ENCODE measurements at regions not wholly inside any gene's neighbourhood (a gene's known extent, or its start where the extent isn't known, plus 50 kb on each side); places are given as distances from the start of the nearest gene placed in this dataset.

GRCh38 chr2:129347486-129348217, 631.8 kb upstream of the RAB6C start:
- TF ChIP-seq, protein P1, sequence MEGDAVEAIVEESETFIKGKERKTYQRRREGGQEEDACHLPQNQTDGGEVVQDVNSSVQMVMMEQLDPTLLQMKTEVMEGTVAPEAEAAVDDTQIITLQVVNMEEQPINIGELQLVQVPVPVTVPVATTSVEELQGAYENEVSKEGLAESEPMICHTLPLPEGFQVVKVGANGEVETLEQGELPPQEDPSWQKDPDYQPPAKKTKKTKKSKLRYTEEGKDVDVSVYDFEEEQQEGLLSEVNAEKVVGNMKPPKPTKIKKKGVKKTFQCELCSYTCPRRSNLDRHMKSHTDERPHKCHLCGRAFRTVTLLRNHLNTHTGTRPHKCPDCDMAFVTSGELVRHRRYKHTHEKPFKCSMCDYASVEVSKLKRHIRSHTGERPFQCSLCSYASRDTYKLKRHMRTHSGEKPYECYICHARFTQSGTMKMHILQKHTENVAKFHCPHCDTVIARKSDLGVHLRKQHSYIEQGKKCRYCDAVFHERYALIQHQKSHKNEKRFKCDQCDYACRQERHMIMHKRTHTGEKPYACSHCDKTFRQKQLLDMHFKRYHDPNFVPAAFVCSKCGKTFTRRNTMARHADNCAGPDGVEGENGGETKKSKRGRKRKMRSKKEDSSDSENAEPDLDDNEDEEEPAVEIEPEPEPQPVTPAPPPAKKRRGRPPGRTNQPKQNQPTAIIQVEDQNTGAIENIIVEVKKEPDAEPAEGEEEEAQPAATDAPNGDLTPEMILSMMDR (IDR thresholded peaks at IDR 0.05; ENCODE audit: insufficient read depth in 1 of 2, low read depth in 1 of 2, low read length in 1 of 2, severe bottlenecking in 1 of 2, unreplicated experiment in 1 of 2), result no peak
- intact Hi-C loops (cut with micrococcal nuclease; ENCODE audit: unreplicated experiment), result no loop called here
- CTCF ChIA-PET, result no interaction called here
- H3K4me3 Mint-ChIP-seq (ENCODE audit: unreplicated experiment), result no peak overlapping the region
- BruUV-seq (replicated peaks), result no TSS peak
- no peak overlapping the region for H3K4me3 ChIP-seq (ENCODE audit: low read depth, low read length)
- H3K4me1 ChIP-seq, result no peaks in the 10 kb centered on the region
- H3K27me3 ChIP-seq (replicated peaks; ENCODE audit: control insufficient read depth, insufficient read depth, low read length), result no peaks in the 10 kb centered on the region; the same call in 1 of the 2 replicates
- H3K36me3 ChIP-seq (ENCODE audit: control insufficient read depth, insufficient read depth, low read length), result no peaks in the 10 kb centered on the region
- H3K27ac Mint-ChIP-seq (ENCODE audit: unreplicated experiment), result no peak overlapping the region
- H3K27me3 Mint-ChIP-seq (ENCODE audit: insufficient read depth, unreplicated experiment), result peaks cover 31% of the 10 kb centered on the region
- H3K9me3 Mint-ChIP-seq (ENCODE audit: unreplicated experiment), result no peaks in the 10 kb centered on the region
- H3K9me3 ChIP-seq, result no peaks in the 10 kb centered on the region
- no peaks in the 10 kb centered on the region for H3K36me3 Mint-ChIP-seq (ENCODE audit: insufficient read depth, unreplicated experiment)
- no peaks in the 10 kb centered on the region for H3K4me1 Mint-ChIP-seq (ENCODE audit: low read depth, unreplicated experiment)
- POLR2A ChIA-PET, result no interaction called here
- DNase-seq, result no peak

GRCh38 chr2:129354631-129355030, 624.8 kb upstream of the RAB6C start:
- Mint-ChIP-seq H3K27ac (ENCODE audit: unreplicated experiment) (no peak overlapping the region), H3K27me3 (ENCODE audit: insufficient read depth, unreplicated experiment) (peaks cover 30% of the 10 kb centered on the region), H3K36me3 (ENCODE audit: insufficient read depth, unreplicated experiment) (no peaks in the 10 kb centered on the region), H3K4me1 (ENCODE audit: low read depth, unreplicated experiment) (no peaks in the 10 kb centered on the region), H3K9me3 (ENCODE audit: unreplicated experiment) (no peaks in the 10 kb centered on the region), H3K4me3 (ENCODE audit: unreplicated experiment) (no peak overlapping the region)
- no peak for DNase-seq
- no TSS peak for BruUV-seq (replicated peaks)
- Histone ChIP-seq H3K4me3 (ENCODE audit: low read depth, low read length) (no peak overlapping the region), H3K4me1 (no peaks in the 10 kb centered on the region), H3K27me3 (replicated peaks; ENCODE audit: control insufficient read depth, insufficient read depth, low read length) (no peaks in the 10 kb centered on the region), H3K9me3 (no peaks in the 10 kb centered on the region), H3K36me3 (ENCODE audit: control insufficient read depth, insufficient read depth, low read length) (no peaks in the 10 kb centered on the region)
- TF ChIP-seq, protein P1 (IDR thresholded peaks at IDR 0.05; ENCODE audit: insufficient read depth in 1 of 2, low read depth in 1 of 2, low read length in 1 of 2, severe bottlenecking in 1 of 2, unreplicated experiment in 1 of 2), result no peak
- ChIA-PET POLR2A (no interaction called here), CTCF (no interaction called here)
- intact Hi-C loops (cut with micrococcal nuclease; ENCODE audit: unreplicated experiment), result no loop called here

DNA sequence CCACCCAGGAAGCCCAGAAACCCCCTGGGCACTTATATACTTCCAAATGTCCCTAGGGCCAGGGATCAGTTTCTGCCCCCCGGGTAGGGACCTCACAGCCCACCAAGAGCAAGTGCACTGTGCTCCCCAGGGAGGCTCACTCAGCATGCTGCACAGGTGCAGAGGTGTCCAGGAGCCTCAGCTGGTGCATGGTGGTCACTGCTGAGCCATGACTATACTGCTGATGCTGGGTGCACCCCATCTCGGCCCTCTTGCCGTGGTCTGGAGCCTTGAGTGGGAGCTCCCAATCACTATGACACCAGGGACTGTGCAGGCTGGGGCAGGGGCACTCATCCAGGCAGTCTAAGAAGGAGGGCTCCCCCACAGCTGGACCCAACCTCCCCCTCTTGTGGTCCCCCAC, 617.8 kb upstream of the RAB6C start:
- Histone ChIP-seq H3K4me1 (no peaks in the 10 kb centered on the region), H3K4me3 (ENCODE audit: low read depth, low read length) (no peak overlapping the region), H3K9me3 (no peaks in the 10 kb centered on the region), H3K36me3 (ENCODE audit: control insufficient read depth, insufficient read depth, low read length) (no peaks in the 10 kb centered on the region), H3K27me3 (replicated peaks; ENCODE audit: control insufficient read depth, insufficient read depth, low read length) (no peaks in the 10 kb centered on the region; the same call in 1 of the 2 replicates)
- no peak for DNase-seq
- POLR2A ChIA-PET, result no interaction called here
- Mint-ChIP-seq H3K4me1 (ENCODE audit: low read depth, unreplicated experiment) (no peaks in the 10 kb centered on the region), H3K9me3 (ENCODE audit: unreplicated experiment) (no peaks in the 10 kb centered on the region), H3K4me3 (ENCODE audit: unreplicated experiment) (no peak overlapping the region), H3K36me3 (ENCODE audit: insufficient read depth, unreplicated experiment) (no peaks in the 10 kb centered on the region), H3K27me3 (ENCODE audit: insufficient read depth, unreplicated experiment) (peaks cover 14% of the 10 kb centered on the region), H3K27ac (ENCODE audit: unreplicated experiment) (no peak overlapping the region)
- intact Hi-C loops (cut with micrococcal nuclease; ENCODE audit: unreplicated experiment), result no loop called here
- TF ChIP-seq, protein P1 (IDR thresholded peaks at IDR 0.05; ENCODE audit: insufficient read depth in 1 of 2, low read depth in 1 of 2, low read length in 1 of 2, severe bottlenecking in 1 of 2, unreplicated experiment in 1 of 2), result no peak
- CTCF ChIA-PET, result no interaction called here
- no TSS peak for BruUV-seq (replicated peaks)

All from Caco-2 (cell line).